ENCODE measurements at regions not wholly inside any gene's neighbourhood (a gene's known extent, or its start where the extent isn't known, plus 50 kb on each side); places are given as distances from the start of the nearest gene placed in this dataset.
"Not testable (repeated sequence)": the region's sequence is repeated elsewhere in the genome, so short reads cannot be mapped to it uniquely, and the experiment has no call there.

DNA sequence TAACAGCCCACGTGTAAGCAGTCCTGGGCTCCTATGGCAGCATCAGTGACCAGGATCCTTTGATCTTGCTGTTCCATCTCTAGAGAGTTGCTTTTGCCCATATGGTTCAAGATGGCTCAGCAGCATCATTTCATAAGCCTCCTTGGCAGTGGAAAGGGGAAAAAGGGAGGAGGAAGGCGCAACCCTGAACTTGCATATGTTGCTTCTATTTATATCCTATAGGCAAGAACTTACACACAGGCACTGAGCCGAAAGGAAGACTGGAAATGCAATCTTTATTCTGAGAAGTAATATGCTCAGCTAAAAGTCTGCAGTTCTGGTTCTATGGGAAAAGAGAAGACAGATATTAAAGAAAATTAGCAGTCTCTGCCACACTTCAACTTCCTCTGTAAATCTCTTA is 167.7 kb upstream of the PLXNC1 start:
- DNase-seq, result no peak

DNA sequence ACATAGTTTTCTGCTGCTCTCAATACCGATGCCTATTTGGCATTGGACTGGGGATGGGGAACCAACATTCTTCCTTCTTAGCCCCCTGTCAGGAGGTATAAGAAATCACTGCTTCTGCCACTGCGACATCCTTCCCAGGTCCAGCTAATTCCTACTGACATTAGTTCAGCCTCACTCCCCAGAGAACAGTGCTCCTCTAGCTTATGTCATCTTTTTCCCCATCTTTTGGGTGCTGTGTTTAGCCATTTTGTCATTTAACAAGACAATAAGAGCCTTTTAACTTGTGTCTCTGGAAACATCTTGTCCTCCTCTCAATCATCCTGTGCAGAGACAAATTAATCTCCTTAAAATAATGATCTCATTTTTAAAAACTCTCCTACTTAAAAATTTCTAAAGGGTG is 167.0 kb upstream of the PLXNC1 start:
- no peak for DNase-seq

DNA sequence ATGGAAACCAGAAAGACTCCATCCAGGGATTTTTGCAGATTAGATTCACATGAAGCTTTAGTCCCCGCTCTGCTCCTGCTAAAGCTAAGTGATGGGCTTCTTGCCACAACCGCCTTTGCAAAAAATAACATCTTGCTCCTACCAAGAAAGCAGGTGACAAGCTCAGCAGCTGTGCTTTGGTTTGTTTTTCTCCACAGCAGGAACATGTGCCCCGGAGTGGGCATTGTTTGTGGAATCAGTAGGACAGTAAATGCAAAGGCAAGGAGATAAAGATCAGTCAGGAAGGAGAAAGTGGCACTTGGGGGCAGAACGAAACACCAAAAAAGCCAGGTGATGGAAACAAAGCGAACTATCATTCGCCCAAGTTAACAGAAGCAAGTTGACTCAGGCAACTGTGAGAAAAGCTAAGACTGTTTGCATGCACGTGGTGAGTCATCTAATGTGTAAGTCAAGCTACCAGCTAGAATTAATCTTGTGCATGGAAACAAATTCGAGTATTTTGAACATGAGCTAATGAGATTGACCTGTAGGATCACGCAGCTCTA is 165.5 kb upstream of the PLXNC1 start:
- DNase-seq, result no peak

DNA sequence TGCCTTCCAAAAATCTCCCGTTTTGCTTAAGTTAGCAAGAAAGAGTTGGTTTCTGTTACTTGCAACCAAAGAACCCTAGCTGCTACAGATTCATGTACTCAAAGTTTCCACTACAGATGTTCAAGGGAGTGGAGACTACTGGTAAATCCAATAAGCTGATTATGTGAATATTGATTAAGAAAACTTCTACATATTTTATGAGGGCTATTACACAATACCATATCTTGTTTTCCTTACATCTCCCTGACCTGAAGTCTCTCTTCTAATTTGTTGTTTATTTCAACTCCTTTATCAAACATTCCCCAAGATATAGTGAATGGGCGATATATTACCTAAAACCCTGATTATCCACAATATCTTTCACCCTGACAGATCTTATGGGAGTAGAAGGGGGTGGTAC is 164.4 kb upstream of the PLXNC1 start:
- no peak for DNase-seq

DNA sequence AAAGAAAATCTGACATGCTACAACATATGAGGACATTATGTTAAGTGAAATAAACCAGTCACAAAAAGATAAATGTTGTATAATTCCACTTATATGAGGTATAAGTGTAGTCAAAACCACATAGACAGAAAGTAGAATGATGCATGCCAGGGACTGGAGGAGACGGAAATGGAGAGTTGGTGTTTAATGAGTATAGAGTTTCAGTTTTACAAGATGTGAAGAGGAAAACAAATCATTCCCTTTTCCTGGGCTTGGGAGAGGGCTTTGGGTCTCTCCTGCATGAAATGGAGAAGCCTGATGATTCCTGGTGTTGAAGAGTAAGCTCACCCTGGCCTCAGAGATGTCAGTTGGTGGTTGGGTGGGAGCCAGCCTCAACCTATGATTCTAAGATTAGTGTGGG is 158.4 kb upstream of the PLXNC1 start:
- DNase-seq, result no peak

DNA sequence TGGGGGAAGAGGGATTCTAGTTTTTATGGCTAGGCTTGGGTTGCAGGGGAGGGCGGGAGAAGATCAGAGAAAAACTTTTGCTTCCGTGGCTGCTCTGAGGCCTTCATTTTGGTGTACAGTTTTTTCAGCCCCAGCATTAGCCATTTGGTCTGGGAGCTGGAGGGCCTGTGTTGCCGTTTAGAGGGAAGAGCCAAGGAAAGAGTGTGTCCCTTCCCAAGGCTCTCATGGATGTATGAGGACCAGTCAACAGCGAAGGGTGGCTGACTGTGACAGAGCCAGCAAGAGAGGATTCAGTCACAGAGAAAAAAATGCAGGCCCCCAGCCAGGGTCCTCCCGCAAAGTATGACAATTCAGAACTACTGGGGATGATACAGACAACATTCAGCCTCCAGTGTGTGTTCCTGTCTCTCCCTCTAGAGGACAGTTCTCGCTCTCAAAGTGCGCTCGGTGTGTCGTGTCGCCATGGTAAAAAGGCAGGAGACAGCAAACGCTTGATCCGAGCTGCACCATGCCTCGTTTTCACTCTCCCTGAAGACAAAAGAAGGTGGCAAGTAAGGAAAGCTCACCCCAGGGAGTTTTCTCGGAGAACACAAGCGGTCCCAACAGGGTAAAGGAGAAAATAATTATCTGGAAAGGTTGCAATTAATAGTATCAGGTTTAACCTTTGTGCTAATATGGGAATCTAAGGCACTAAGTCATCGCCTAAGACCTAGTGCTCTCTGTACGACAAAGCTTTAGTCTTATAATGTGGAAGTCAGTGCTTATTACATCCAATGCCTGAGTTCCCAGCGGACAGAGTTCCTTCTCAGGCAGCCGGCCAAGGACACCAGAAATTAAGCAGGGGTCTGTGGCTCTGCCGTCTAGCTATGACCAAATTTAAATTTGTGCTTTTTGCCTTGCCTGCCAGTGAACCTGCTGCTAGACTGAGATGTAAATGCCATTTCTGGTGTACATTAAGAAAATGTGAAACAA is 157.3 kb upstream of the PLXNC1 start:
- no peak for DNase-seq

DNA sequence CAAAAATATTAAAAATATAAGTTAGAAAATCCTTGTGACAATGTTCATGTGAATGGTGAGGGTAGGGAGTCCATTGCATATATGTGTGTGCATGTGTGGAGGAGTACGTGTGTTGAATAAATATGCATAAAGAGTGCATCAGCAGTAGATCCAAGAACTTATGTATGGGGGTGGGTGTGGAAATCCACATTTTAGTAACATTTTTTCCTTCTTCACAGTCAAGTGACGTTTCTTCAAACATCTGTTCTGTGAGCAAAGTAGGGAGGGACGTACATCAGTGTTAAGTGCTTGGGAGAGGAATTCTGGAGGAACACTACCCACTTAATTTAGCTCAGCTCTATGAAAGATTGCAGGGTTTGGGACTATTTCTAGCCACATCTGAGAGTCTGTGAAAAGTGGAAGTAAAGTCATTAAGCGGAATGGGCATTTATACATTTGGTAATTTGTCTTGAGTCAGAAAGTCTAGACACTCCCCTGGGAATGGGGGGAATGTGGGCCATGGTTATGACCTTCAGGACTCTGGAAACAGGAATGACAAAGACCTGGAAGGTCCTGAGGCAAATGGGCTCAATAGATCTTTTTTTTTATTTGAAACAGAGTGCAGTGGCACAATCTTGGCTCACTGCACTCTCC is 156.4 kb upstream of the PLXNC1 start:
- DNase-seq, result no peak

DNA sequence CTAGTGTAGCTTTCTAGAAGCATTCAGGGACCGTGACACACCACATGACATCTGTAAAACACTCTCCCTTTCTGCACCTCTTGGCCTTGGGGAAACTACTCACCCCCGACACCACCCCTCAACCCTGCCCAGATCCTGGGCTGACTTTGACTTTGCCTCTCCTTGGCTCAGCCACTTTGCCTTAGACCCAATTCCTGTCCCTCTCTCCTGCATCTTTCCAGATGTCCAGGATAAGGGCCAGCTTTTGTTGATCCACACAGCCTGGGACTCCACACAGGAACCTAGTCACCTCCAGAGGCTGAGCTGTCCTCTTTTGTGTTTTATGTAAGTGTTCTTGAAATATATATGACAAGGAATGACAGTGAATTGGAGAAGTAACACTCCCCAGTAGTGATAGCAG is 153.7 kb upstream of the PLXNC1 start:
- no peak for DNase-seq

DNA sequence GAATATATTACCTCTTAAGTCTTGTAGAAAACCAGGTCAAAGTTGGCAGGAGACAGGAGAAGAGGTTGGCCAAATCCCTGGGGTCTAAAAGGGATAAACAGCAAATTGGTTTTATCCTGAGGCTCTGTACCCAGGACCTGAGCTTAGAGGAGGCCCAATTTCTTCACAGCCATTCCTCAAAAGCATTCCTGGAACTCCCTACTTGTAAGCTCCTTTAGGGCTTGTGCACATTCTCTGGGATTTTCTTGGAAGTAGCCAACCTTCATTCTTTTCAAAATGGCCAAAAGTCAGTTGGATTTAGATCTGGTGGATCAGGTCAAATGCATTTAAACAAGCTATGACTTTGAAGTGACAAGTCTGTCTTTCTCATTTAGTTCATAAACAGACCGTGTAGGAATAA is 152.1 kb upstream of the PLXNC1 start:
- no peak for DNase-seq

DNA sequence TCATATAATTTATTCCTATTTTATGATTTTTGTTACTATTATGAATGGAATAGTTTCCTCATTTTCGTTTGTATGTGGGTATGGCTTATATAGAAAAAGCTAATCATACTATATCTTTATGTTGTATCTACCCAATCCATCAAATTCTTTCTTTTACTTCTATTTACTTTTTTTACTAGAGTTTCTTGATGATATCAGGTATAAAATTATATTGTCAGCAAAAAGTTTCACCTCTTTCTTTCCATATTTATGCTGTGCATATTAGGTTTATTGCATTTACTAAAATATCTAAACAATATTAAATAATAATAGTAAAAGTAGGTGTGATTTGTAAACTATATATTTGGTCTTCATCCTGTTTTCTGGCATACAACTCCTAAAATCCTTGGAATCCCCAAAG is 146.7 kb upstream of the PLXNC1 start:
- DNase-seq, result no peak

DNA sequence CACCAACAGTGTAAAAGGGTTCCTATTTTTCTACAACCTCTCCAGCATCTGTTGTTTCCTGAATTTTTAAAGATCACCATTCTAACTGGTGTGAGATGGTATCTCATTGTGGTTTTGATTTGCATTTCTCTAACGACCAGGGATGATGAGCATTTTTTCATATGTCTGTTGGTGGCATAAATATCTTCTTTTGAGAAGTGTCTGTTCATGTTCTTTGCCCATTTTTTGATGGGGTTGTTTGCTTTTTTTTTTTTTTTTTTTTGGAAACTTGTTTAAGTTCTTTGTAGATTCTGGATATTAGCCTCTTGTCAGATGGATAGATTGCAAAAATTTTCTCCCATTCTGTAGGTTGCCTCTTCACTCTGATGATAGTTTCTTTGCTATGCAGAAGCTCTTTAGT is 145.5 kb upstream of the PLXNC1 start:
- not testable (repeated sequence) for DNase-seq

DNA sequence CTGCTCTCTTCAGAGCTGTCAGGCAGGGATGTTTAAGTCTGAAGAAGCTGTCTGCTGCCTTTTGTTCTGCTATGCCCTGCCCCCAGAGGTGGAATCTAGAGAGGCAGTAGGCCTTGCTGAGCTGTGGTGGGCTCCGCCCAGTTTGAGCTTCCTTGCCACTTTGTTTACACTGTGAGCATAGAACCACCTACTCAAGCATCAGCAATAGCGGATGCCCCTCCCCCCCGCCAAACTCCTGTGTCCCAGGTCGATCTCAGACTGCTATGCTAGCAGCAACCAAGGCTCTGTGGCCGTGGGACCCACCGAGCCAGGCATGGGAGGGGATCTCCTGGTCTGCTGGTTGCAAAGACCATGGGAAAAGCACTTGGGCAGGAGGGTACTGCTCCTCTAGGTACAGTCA is 140.5 kb upstream of the PLXNC1 start:
- DNase-seq, result peak; percentile 60

DNA sequence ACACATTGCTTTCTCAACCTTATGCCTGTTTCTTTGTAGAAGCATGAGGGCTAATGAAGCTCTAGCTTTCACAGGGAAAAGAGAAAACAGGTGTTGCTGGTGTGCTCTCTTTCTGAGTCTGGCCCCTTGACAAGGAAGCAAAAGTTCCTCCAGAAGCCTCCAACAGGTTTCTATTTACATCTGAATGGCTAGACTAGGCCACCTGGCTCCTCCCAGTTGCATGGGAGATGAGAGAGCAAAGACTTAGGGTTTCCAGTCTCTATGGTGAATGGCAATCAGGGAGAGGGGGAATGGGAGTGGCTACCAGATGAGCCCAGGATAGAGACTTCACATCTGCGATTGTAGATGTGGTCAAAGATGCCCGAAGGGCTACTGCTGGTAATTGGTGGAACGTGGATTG is 138.1 kb upstream of the PLXNC1 start:
- DNase-seq, result no peak

DNA sequence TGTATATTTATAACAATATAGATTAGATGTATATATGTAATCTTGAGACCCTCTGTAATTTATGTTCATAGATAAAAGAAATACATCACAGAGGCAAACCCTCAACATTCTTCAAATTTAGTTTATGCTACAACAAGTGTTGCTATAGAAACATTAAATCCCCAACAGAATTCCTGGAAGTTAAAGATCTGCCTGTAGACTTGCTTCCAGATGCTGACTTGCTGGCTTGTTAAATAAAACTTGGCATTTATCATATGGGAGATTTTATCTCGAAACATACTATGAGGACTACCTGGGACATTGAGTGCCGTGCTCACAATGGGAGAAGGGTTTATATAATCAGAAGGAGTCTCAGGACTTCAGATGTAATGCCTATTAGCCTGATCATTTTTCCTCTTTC is 136.3 kb upstream of the PLXNC1 start:
- no peak for DNase-seq

DNA sequence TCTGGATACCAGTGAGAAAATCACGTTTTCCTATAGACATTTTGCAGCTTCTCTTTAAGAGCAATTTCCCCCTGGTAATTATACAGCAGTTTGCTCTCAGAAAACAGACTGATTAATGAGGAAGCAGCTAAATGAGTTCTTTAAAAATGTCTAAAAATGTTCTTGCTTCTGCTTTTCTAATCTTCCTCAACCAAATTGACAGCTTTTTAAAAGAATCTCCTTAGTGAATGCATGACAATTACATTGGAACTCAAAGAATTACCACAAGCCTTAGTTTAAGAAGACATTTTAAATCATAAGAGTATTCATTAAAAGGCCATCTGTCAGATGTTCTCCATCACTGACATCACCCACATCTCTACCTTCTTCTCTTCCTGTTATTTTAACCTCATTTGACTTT is 135.8 kb upstream of the PLXNC1 start:
- no peak for DNase-seq

DNA sequence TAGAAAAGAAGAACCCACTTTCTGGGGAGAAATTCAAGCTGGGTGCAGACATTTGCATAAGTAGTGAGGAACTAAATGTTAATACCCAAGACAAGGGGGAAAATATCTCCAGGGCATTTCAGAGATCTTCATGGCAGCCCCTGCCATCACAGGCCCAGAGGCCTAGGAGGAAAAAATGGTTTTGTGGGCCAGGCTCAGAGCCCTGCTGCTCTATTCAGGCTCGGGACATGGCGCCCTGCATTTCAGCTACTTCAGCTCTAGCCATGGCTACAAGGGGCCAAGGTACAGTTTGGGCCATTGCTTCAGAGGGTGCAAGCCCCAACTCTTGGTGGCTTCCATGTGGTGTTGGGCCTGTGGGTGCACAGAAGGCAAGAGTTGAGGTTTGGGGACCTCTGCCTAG is 131.1 kb upstream of the PLXNC1 start:
- DNase-seq, result not testable (repeated sequence)

DNA sequence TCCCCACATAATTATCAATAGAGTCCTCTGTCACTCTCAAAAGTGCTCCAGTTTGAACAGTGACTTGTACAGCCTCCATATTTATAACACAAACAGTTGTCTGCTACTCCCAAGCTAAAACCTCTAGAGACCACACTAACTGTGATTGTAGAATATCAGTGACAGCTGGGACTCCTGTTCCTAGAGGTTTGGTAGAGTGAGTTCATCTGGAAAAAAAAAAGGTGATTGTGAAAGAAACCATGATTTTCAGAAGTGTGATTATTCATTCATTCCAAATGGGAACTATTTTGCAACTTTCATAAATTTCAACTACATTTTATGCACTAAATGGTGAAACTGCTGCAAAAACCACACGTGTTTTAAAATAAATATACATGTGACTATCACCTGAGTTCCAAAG is 128.0 kb upstream of the PLXNC1 start:
- DNase-seq, result no peak

DNA sequence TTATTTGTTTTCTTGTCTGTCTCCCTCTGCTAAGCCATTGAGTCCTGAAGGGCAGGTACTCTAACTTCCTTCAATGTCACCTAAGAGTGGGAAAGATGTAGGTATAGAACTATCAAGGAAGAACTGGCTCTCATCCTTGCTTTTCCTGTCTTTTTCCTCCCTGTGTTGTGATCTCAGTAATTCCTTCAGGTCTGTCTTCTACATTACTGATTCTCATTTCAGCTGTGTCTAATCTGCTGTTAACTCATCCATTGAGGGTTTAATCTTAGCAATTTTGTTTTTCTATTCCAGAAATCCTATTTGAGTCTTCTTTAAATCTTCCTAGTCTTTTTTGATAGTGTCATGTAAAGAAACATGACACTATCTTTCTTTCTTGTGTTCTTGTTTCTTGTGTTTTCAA is 124.5 kb upstream of the PLXNC1 start:
- no peak for DNase-seq

DNA sequence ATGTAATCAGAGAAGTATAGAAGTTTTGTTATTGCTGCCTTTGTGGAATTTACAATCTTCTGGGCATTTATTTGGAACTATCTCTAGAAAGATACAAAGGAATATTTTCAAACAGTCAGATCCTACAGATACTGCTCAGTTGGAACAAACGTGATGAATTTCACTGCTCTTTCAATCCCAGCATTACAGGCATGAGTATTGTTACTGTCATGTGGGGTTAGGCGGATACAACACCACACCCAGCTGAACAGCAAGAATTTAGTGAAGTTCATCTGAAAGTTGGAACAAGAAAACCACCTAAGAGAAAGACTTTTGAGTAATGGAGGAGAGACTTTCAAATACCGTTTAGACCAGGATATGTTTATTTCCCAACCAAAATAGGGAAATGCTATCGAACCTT is 123.3 kb upstream of the PLXNC1 start:
- no peak for DNase-seq

DNA sequence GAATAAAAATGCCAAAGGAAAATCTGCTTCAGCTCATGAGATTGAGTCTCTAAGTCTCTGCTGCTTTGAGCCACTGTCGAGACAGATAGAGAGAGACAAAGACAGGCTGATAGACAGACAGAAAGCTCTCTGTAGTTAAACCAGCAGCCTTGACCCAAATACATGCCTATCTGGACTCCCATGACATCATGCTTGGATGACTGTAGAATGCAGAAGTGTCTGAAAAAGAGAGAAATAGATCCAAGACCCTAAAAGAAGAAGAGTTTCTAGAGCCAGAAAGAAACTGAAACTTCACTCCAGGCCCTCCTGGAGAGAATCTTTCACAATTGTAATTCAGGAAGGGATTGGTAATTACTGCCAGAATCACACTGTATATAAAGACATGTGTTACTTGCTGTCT is 122.6 kb upstream of the PLXNC1 start:
- DNase-seq, result no peak

DNA sequence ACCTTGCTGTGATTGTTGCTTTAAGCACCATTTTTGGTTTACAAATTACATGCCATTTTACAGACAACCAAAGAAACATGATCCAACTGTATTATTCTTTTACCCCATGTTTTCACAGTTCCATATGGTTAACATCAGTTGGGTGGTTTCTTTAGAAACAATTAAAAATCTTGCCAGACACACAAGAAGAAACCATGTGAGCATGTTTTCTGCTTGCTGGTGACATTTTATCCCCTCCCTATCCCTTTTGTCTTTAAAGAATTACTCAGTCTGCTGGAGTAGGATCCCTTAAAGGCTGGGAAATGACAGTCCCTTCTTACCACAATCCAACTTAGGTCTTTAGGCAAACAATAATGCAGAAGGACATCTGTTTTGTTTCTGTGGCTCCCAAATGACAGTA is 121.8 kb upstream of the PLXNC1 start:
- no peak for DNase-seq

DNA sequence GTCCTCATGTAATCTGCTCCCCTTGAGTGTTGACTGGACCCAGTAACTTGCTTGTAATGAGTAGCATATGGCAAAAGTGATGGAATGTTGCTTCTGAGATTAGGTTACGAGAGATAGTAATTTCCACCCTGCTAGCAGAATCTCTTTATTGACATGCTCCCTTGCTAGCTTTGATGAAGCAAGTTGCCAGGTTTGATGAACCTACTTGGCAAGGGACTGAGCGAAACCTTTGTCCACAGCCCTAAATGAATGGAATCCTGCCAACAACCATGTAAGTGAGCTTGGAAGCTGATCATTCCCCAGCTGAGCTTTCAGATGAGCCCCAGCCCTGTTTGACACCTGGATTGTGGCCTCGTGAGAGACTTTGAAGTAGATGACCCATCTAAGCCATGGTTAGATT is 120.8 kb upstream of the PLXNC1 start:
- no peak for DNase-seq

DNA sequence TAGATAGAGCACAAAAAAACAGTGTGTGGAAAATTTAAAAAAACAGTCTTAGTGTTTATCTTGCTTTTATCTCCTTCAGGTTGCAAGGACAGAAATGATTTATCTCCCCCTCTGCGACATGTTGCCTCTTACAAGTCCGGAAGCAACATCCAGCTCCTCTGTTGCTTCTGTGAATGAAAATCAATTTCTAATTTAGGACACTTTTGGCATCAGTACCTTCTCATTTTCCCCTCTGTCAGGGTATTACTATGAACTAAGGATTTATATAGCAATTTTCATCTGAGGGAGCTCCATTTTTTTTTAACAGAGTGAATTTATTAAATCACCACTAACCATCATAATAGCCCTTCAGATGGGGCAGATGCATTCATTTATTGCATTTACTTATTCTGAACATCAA is 116.6 kb upstream of the PLXNC1 start:
- DNase-seq, result no peak

DNA sequence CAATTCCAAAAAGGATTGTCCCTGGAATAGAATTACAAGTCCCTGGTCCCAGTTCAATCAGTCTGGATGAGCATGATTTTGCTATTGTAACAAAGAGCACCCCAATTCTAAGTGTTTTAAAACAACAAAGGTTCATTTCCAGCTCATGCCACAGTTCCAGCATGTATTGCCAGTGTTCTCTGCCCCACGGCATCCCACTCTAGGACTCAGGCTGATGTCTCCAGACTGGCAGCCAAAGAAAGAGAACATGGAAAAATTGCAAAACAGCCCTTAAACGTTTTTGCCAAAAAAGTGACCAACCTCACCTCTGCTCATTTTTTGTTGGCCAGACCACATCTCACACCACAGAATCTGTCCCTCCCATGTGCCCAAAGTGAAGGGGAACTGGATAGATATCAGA is 116.0 kb upstream of the PLXNC1 start:
- DNase-seq, result no peak
